ENCODE measurements at regions not wholly inside any gene's neighbourhood (a gene's known extent, or its start where the extent isn't known, plus 50 kb on each side); places are given as distances from the start of the nearest gene placed in this dataset.
A peak's percentile ranks its signal among the peaks of the same experiment; 100 is the strongest.

- DNase-seq = peak; percentile 45 to 68
Observed at GRCh38 chr1:186620566-186621350, 59.5 kb downstream of the PTGS2 start.

DNA sequence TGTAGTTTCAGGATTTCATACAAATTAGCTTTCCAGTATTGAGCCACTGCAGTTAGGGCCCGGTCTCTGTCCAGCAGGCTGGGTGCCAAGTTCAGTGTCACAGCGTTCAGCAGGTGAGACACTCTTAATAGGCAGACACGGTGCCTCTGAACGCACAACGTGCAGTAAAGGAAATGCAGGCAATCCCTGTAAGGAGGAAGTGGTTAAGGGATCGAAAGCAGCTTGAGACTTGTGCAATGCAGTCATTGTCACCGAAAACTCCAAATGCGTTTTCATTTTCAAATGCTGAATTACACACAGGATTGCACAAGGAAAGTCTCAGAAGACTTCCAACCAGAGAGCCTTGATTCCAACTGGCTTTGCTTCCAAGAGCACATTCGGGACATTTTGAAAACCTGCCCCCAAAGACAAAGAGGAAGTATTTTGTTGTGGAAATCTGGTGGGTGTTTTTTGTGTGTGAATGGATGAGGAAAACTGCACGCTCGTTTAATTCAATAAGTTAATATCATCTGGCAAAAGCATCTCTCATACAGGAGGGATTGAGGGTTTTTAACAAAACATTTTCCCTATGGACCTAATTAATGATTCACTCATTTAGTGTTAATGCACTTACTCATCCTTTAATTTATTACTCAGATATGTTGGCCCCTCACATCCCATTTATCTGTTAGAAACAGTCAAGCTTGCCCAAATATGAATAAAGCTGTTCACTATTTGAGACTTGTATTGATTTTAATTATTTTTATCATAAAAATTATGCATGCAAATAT, 61.6 kb downstream of the PTGS2 start:
- DNase-seq = peak; percentile 92 to 94

DNA sequence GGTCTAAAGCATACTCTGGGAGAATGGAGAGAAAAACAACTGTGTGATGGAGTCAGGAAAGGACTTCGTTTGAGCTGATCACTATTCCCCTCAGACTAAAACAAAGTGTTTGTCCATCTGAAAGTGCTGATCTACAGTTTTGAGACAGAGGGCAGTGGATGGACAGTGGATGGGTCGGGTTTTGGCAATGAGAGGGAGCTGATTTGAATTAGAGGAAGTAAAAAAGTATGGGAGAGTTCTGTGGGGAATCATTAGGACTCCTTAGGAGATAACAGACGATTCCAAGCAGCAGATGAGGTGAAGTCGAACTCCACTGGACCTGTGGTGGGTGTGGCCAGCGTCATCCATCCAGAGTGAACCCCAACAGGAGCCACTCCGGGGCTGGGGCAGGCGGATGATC, 62.3 kb downstream of the PTGS2 start:
- peak; percentile 20 to 46 for DNase-seq

- DNase-seq = no peak
Observed at GRCh38 chr1:186616511-186616910, 63.7 kb downstream of the PTGS2 start.

GRCh38 chr1:186615332-186615731, 64.9 kb downstream of the PTGS2 start:
- DNase-seq = no peak

GRCh38 chr1:186611156-186611555, 69.1 kb downstream of the PTGS2 start:
- DNase-seq = peak; percentile 44 to 45

GRCh38 chr1:186609183-186609582, 71.0 kb downstream of the PTGS2 start:
- no peak for DNase-seq

DNA sequence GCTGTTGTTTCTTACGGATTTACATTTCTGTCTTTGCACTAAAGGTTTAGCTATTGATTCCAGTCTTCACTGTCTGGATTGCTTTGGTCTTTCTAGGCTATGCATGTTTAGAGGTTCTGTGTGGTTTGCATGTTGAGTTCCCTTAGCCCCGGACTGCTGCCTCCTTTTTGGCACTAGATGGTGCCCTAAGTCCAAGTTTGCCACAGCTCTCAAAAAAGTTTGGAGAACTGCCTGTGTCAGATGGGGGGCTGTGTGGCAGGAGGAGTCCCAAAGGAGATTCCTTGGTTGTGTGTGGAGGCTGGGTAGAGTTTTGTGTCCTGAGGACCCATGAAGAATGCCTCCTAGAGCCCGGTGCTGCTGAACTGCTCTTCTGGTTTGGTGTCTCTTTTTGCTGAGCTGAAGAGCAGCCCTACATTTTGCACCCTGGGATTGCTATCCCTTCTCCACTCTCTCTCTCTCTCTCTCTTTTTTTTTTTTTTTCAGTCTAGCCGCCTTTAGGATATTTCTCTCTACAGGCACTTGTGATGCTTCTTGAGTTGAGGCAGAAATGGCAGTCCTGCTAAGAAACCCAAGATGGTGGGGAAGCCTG, 74.4 kb downstream of the PTGS2 start:
- DNase-seq = peak; percentile 70 to 74

- DNase-seq = peak in 1 of 2 donors; percentile 35
Observed at GRCh38 chr1:186595969-186596368, 84.3 kb downstream of the PTGS2 start.

DNA sequence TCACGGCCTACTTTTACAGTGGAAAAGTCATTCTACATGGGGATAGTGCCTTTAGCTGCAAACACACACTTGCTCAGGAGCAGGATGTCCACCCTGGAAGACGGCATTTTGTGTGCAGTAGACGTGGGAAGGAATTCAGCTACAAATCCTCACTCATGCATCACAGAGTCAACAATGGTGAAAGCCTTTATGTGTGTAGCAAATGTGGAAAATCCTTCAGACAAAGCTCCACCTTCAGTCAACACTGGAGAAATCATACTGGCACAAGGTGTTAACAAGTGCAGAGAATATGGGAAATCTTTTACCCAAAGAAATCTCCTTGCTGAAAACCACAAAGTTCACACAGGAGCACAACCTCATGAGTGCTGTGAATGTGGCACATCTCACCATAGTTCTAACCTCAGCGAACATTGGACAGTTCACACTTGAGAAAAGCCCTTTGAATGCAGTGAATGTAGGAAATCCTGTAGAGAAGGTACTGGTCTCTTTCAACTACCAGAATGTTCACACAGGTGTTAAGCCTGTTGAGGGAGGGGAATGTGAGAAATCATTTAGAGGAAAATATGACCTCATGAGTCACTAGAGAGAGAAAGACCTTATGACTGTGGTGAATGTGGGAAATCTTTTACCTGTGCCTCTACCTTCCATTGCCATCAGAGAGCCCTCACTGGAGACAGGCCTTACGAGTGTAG, 101.8 kb downstream of the PTGS2 start:
- no peak for DNase-seq

GRCh38 chr1:186577633-186578032, 102.6 kb downstream of the PTGS2 start:
- DNase-seq = no peak

DNA sequence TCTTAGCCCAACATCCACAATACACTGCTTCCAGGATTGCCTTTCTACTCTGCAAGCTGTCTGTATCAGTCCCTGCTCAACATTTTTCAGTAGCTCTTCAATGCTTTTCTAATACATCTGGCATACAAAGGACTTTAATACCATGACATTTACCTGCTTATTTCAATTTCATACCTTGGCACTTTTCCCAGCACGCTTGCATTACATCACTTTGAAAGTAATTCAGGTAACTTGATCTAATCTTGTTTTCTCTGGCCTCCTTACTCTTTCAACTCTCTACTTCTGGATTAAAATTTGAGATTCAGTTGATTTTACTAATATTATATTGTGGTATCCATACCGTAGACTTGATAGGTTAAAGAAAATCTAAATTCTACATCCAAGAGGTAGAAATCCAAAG, 103.0 kb downstream of the PTGS2 start:
- DNase-seq = no peak

- DNase-seq = peak in 1 of 2 donors; percentile 38
Observed at GRCh38 chr1:186575348-186575747, 104.9 kb downstream of the PTGS2 start.

DNA sequence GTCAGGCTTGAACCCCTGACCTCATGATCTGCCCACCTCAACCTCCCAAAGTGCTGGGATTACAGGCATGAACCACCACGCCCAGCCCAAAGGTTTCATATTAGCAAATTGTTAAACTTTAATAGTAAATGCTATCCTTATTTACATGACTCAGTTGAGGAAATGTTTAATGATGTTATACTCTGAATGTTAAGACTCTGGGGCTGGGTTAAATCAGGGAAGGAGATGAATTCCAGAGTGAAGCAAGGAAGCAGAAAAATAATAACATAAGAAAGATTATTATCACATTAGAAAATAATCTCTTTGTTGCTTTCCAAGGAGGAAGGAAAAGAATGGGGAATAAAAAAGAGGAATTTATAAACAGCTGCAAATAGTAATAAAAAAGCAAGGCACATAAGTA, 105.3 kb downstream of the PTGS2 start:
- DNase-seq = no peak

GRCh38 chr1:186572509-186572908, 107.7 kb downstream of the PTGS2 start:
- no peak for DNase-seq

DNA sequence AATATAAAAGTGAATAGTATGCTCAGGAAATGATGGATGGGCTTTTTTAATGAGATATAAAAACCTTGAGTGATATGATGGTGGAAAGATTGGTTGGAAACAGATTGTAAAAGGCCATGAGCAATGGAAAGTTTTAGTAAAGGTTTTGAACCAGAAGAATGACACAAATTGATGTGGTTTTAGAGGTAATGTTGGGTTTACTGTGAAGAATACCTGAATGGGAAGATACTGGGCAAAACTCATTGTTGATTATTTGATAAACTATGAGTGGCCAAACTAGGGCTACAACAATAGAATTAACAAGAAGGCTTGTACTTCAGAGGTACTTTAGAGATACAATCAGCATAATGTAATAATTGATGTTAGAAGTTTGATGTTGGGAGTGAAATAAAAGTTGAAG, 108.5 kb downstream of the PTGS2 start:
- no peak for DNase-seq

- DNase-seq = no peak
Observed at GRCh38 chr1:186569856-186570255, 108.9 kb upstream of the PDC start.

- no peak for DNase-seq
Observed at GRCh38 chr1:186568221-186568620, 107.3 kb upstream of the PDC start.

- no peak for DNase-seq
Observed at GRCh38 chr1:186566140-186566855, 105.4 kb upstream of the PDC start.

- DNase-seq = no peak
Observed at GRCh38 chr1:186564582-186564981, 103.7 kb upstream of the PDC start.

DNA sequence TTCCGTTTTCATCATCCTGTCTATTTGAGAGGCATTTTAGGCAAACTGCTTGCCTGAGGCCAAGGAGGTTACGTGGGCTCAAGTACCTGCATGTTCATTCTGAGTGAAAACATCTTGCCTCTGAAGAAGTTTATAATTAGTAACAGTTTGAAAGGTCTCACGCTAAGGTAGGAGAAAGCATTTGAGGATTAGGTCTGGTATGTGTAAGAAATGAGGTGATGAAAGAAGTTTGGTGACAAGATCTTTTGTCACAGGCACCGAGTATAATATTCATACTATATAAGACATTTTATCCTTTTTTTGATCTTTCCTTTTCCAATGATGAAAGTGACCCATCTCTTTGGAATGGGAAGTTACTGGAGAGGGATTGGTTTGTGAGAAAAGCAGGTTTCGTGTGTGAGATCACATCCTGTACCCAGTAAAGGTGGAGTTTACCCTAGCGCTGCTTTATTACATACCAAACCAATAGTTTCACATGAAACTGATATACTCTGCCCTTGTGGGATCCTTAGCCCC, 98.7 kb upstream of the PDC start:
- DNase-seq = no peak

DNA sequence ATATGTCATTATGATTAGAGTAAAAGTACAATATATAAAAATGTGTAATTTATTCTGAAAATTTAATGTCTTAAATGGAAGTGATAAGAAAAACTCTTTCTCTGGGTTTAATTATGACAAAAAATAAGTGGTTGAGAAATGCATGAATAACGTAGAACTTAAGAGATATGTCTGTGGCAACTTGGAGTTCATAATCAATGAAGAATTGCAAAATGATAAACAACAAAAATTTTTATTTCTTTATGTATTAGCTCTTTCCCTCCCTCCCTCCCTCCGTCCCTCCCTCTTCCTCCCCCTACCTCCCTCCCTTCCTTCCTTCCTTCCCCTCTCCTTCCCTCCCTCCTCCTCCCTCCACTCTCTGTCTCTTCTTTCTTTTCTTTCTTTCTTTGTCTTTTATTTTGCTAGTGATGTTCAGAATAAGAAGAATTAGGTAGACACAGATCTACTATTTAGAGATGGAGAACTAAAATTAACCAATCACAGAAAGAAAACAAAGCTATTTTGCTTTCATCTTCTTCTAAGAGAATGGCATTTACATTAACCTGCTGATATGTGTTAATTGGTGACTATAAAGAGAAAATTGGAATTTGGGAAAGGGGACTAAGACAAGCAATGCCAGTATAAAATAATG, 96.3 kb upstream of the PDC start:
- DNase-seq = no peak

All from inflammatory macrophage (primary cell).